Pancreas (tissue), 10 donors: ENCODE measurements at regions not wholly inside any gene's neighbourhood (a gene's known extent, or its start where the extent isn't known, plus 50 kb on each side); places are given as distances from the start of the nearest gene placed in this dataset.

Experiments
- ATAC-seq, 4 donors: fragments of 200-7000 bp; cut with Tn5 transposase; one replicate each; pipeline versions ENCODE4 v1.8.0 to v1.9.1; 2020; ENCODE audit warnings: mild to moderate bottlenecking in 4 of 4, moderate library complexity in 4 of 4
- DNase-seq, 6 donors: peaks; one replicate each; pipeline ENCODE4 v3.0.0-alpha.2; 2020
- FAIRE-seq: peaks from 2 replicates; lab custom pipeline; 2012; peaks lifted over from hg19 to GRCh38; lab: Jason Lieb, UNC
- H3K27ac ChIP-seq, 4 donors: fragments of 200-600 bp; sonication (generic); 1 replicate in 3 of 4; 2 replicates in 1 of 4; pipeline versions ENCODE4 v1.5.0 to v1.8.0; 2020
- H3K27me3 ChIP-seq, 4 donors: fragments of 200-600 bp; one replicate each; pipeline ENCODE4 v1.8.0; 2021
- H3K36me3 ChIP-seq, 3 donors: fragments of 200-600 bp; sonication (generic) in 1 of 3; one replicate each; pipeline versions ENCODE4 v1.5.0 to v1.8.0; 2020 to 2021
- H3K4me1 ChIP-seq, 3 donors: fragments of 200-600 bp; one replicate each; pipeline ENCODE4 v1.8.0; 2021
- H3K4me3 ChIP-seq, 4 donors: fragments of 200-600 bp; sonication (generic) in 2 of 4; one replicate each; pipeline versions ENCODE4 v1.5.0 to v1.8.0; 2020 to 2021
- H3K9me3 ChIP-seq, 4 donors: fragments of 200-600 bp; one replicate each; pipeline ENCODE4 v1.8.0; 2021
- CTCF ChIP-seq, 4 donors: fragments of 200-600 bp; sonication (generic) in 3 of 4; IDR thresholded peaks; one replicate each; pipeline versions ENCODE4 v1.5.0 to v1.8.0; 2021; ENCODE audit warnings: antibody characterized with exemption in 4 of 4
- WGBS, 2 donors: extraction: QIAGEN DNeasy Blood & Tissue Kit; methylation state at CpG; one replicate each; pipeline ENCODE4 v1.1.7; 2013; 5-methylcytosine and 5-hydroxymethylcytosine counted together
- intact Hi-C, 3 donors: fragments of 100-400 bp; cut with DNase I; formaldehyde crosslinking; loops; one replicate each; pipeline versions ENCODE4 v1.11.1 to v1.14.2; 2022
- donor health status: healthy with polysubstance abuse.
- donor health status: DM: no; HTN: no; CAD: no; lungs with moderate emphysema.
- donor health status: DM: no; HTN: no; CAD: no.
- donor health status: control.
- donor health status: control.
- donor health status: Bipolar disorder and iron deficiency.
- donor health status: DM: yes; HTN: yes; CAD: no.
- donor health status: DM: no; HTN: no; CAD: no.
- donor health status: DM: no; HTN: no; CAD: no.
- donor health status: DM: yes; HTN: yes; CAD: no.

- no peaks in the 10 kb centered on the region for H3K4me1 ChIP-seq
- intact Hi-C loops: no loop called here
- no peaks in the 10 kb centered on the region for H3K36me3 ChIP-seq
- no peak for ATAC-seq
- H3K4me3 ChIP-seq: no peak overlapping the region
- H3K27ac ChIP-seq: no peak overlapping the region
- TF ChIP-seq CTCF (IDR thresholded peaks at IDR 0.05): no peak
- H3K27me3 ChIP-seq: no peaks in the 10 kb centered on the region
- H3K9me3 ChIP-seq: no peaks in the 10 kb centered on the region
- DNase-seq: no peak
- FAIRE-seq: no peak
Observed at GRCh38 chr11:129533395-129533794, 157.7 kb downstream of the BARX2 start.

- Histone ChIP-seq H3K27ac (no peak overlapping the region), H3K4me3 (no peak overlapping the region), H3K27me3 (no peaks in the 10 kb centered on the region), H3K36me3 (no peaks in the 10 kb centered on the region), H3K9me3 (no peaks in the 10 kb centered on the region), H3K4me1 (no peaks in the 10 kb centered on the region)
- intact Hi-C loops: no loop called here
- TF ChIP-seq CTCF (IDR thresholded peaks at IDR 0.05): no peak
- ATAC-seq (no peak), DNase-seq (no peak), FAIRE-seq (no peak)
- WGBS, 2 donors: 38 to 53% methylated on average over 1 of the region's 1 CpG
Observed at GRCh38 chr11:129536338-129536737, 160.7 kb downstream of the BARX2 start.

- Histone ChIP-seq H3K9me3 (no peaks in the 10 kb centered on the region), H3K27me3 (no peaks in the 10 kb centered on the region), H3K4me1 (no peaks in the 10 kb centered on the region), H3K36me3 (no peaks in the 10 kb centered on the region), H3K4me3 (no peak overlapping the region), H3K27ac (no peak overlapping the region)
- TF ChIP-seq CTCF (IDR thresholded peaks at IDR 0.05): no peak
- FAIRE-seq (no peak), ATAC-seq (no peak), DNase-seq (no peak)
- whole genome bisulfite sequencing, 2 donors: 67 to 77% methylated on average over 2 of the region's 2 CpGs
- intact Hi-C loops: no loop called here
Observed at GRCh38 chr11:129538323-129538722, 162.7 kb downstream of the BARX2 start.

GRCh38 chr11:129543515-129544290 lies 168.1 kb downstream of the BARX2 start:
- DNase-seq (no peak), ATAC-seq (no peak), FAIRE-seq (no peak)
- no peak for TF ChIP-seq CTCF (IDR thresholded peaks at IDR 0.05)
- Histone ChIP-seq H3K4me1 (no peaks in the 10 kb centered on the region), H3K4me3 (no peak overlapping the region), H3K9me3 (no peaks in the 10 kb centered on the region), H3K36me3 (no peaks in the 10 kb centered on the region), H3K27ac (no peak overlapping the region), H3K27me3 (no peaks in the 10 kb centered on the region)
- intact Hi-C loops: no loop called here
- WGBS, 2 donors: 59 to 70% methylated on average over 3 of the region's 3 CpGs

GRCh38 chr11:129544691-129545090 lies 169.0 kb downstream of the BARX2 start:
- TF ChIP-seq CTCF (IDR thresholded peaks at IDR 0.05): no peak
- Histone ChIP-seq H3K27me3 (no peaks in the 10 kb centered on the region), H3K27ac (no peak overlapping the region), H3K9me3 (no peaks in the 10 kb centered on the region), H3K4me3 (no peak overlapping the region), H3K36me3 (no peaks in the 10 kb centered on the region), H3K4me1 (no peaks in the 10 kb centered on the region)
- FAIRE-seq (no peak), ATAC-seq (no peak), DNase-seq (no peak)
- 47 to 59% methylated on average over 1 of the region's 1 CpG for WGBS, 2 donors
- intact Hi-C loops: no loop called here
